Activated naive CD4-positive, alpha-beta T cell treated with anti-CD3 and anti-CD28 coated beads, Interleukin-2, amount 50 U/mL, for 16 hours (primary cell): ENCODE measurements at regions not wholly inside any gene's neighbourhood (a gene's known extent, or its start where the extent isn't known, plus 50 kb on each side); places are given as distances from the start of the nearest gene placed in this dataset.
"Not testable (repeated sequence)": the region's sequence is repeated elsewhere in the genome, so short reads cannot be mapped to it uniquely, and the experiment has no call there.

Experiments used
- DNase-seq: peaks from one replicate; pipeline ENCODE4 v3.0.0-alpha.2; 2020

DNA sequence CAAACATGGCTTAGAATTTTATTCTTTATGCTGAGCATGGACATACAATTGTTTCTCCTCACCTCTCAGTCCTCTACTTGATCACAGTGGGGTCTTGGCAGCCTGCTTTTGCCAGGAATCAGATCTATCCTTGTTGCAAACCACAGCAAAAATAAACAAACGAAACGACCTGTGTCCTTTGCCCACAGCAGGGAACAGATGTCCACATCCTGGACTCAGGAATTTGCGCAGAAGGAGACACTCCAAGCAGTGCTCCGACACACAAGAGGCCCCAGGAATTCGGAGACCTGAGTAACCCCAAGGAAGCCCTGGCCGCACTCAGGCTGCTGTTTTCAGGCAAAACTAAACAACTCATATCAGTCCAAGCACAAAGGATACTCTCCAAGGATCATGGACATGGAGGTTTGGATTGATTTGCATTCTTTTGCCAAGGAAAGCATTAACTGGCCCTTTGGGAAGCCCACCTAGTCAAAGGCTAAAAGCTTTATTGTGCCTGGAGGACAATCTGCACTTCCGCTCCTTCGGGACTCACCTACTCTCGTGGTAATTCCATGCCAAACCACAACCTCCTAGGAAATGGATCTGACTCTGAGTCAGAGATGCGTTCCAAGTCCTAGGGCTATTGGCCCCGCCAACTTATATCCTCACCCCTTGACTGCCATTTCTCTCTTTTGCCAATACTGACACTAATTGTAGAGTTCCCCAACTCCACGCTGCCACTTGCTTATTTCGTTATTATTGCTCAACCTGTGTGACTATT, 271.1 kb upstream of the CDH11 start:
- no peak for DNase-seq

DNA sequence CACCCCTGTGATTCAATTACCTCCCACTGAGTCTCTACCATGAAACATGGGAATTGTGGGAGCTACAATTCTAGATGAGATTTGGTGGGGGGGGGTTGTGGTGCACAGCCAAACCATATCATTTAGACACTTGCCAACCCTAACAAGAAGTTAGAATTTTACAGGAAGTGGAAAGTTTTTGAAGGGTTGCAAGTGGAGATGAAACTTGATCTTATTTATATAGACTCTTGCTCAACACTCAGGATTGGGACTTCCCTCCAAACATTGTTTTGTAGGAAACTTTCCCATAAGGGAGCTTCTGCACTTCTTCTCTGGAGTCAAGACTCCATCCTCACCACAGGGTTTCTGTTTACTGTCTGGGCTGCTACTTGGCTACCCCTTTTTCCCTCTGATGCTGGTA, 266.7 kb upstream of the CDH11 start:
- no peak for DNase-seq

DNA sequence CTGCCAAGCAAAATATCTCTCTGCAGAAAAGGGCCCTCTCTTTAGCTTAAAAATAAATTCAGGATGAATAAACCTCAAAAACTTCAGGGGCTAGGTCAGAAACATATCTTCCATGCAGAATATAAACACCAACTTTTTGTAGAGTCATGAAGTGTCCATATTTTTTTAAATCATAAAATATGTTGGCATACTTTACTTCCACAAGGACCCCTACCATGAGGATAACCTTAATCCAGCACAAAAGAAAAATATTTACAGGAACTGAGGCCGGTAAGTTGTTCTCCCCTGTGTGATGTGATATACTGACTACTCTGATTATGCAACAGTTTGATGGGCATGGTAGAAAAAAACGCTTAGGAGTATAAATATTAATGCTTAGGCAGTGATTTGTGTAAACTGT, 264.8 kb upstream of the CDH11 start:
- no peak for DNase-seq

DNA sequence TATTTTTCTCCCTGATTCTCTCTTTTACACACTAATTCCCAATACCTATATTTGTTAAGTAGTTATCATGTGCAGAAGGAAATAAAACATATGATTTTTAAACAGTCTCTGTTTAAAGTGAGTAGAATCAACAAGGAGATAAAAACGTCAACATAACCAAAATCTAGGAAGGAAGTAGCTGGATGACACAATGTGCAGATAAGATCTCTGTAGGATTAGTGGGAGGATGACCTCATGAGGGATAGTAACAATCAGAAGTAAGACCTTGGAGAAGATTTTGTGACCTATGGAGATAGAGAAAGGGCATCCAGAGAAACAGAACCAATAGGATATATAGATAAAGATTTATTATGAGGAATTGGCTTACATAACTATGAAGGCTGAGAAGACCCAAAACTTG, 262.6 kb upstream of the CDH11 start:
- no peak for DNase-seq

DNA sequence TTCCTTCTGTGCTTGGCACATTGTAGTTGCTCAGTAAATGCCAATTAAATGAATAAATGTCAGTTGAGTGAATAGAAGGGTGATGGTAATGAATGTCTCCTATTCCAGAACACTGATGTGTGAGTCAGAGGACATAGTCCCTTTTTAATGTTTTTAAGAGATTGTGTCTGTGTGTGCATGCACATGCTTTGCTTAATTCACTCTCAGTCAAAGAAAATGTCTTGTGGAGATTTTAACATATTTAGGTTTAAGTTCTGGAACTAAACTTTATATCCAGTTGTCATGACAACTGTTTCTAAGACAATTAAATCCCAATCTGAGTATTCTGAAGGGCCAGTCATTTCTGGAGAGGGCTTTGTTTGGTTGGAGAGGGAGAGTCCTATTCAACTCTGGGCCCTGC, 255.3 kb upstream of the CDH11 start:
- no peak for DNase-seq

DNA sequence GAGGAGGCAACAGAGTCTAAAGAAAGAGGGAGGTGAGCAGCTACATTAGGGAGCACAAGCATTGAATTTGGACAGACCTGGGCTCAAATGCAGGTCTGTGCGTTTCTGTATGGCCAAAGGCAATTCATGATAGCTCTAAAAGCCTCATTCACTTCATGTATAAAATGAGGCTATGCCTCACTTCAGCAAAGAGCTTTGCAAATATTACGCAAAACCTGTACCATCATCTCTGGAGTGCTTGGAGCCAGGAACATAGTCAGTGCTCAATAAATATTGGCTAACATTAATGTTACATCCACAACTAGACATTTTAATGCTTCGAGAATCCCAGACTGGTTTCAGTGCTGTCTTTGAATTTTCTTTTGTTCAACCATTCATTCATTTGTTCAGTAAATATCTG, 254.7 kb upstream of the CDH11 start:
- no peak for DNase-seq

DNA sequence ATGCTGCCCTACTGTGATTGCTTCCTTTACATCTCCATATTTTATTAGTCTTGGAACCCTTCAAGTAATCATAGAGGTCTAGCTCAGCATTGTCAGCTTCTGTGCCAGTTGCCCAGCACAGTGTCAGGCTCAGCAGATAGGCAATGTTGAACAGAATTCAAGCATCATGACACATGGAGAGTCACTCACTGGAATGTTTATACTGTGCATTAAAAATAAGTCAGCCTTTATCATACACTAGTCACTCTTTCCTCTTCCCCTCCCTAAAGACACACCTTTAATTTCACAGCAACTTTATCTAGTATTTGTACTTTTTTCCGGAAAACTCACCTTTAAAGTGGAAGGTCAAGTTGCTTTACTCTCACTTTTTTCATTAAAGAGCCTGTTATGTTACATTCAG, 253.8 kb upstream of the CDH11 start:
- no peak for DNase-seq

DNA sequence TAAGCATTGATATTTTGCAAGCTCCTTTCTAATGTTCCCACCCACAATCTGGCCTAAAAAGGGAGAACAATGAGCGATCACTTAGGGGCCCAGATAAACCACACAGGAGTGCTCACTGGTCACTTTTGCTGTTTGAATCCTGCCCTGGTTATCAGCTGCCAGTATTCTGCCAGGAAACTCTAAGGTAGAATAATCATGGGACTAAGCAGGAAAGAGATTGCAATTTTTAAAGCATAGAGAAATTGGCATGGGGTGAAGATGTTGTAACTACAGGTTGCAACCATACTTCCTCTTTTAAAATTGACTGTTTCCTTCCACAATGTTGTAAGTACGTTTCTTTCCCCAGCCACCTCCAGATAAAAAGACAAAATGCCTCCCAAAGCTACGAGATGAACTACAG, 251.2 kb upstream of the CDH11 start:
- DNase-seq = no peak

DNA sequence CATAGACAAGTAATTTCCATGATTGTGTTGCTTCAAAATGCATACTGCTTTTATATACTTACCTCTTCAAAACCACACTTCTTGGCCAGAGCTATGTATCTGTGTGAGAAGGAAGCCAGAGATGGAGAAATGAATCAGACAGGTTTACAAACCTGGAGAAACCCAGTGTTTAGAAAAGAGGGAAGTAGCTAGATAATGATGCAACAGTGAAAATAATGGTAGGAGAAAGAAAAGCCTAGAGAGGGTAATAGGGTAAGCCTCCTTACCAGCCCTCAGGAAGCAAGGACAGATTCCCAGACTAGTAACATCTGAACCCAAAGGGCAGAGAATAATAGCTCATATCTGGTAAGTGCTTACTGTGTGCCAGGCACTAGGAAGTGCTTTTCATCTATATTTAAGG, 250.3 kb upstream of the CDH11 start:
- no peak for DNase-seq

DNA sequence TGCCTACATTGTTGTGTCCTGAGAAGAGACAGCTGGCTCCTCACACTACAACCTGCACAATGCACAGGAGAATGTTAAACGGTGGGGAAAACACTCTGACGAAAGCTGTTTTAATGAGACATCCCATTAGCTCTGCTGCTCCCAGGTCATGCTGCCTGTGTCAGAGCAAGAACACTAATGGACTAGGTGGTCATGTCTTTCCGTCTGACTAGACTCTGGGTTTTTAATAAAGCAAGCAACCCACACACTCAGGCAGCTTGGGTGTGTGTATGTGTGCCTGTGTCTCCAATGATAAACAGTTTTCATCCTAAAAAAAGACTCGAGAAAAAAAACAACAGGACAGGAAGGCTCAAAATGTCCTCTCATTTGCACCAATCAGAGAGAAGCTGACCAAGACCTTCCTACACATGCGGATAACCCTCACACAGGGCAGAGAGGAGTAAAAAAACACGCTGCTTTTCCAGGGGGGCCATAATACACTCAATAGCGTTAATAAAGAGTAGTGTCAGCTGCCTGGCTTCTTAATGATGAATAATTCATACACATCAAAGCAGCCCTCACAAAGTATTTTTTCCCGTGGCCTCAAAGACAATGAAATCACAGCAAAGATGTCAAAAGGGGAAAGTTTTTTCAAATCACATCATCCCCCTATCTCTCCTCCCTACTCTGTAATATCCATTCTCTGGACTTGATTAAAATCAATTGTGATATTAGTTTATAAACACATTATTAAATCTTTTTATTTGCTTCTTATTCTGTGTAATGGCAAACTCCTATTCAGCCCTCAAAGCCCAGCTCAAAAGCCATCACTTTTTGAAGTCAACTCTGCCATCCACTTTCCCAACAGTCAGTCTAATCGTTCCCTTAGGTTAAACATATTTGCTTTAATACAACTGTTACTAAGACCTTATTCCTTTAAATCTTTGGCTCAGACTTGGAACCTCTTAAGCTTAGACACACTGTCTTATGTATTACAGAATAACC, 244.2 kb upstream of the CDH11 start:
- no peak for DNase-seq

DNA sequence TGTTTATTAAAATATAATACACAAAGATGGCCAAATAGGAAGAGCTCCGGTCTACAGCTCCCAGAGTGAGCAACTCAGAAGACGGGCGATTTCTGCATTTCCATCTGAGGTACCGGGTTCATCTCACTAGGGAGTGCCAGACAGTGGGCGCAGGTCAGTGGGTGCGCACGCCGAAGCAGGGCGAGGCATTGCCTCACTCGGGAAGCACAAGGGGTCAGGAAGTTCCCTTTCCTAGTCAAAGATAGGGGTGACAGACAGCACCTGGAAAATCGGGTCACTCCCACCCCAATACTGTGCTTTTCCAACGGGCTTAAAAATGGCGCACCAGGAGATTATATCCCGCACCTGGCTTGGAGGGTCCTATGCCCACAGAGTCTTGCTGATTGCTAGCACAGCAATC, 234.9 kb upstream of the CDH11 start:
- not testable (repeated sequence) for DNase-seq

DNA sequence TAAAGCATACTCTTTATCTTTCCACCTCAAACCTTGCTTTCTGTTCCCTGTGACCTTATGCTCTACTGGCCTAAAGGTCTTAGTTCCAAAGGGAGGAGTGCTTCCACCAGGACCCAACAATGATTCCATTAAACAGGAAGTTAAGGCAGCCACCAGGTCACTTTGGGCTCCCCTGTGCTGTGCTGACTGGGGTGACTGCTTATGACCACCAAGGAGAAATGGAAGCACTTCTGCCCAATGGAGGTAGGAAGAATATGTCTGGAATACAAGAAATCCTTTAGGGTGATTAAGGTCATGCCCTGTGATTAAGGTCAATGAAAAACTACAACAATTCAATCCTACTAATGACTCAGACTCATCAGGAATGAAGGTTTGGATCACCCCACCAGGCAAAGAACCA, 233.8 kb upstream of the CDH11 start:
- DNase-seq = no peak

DNA sequence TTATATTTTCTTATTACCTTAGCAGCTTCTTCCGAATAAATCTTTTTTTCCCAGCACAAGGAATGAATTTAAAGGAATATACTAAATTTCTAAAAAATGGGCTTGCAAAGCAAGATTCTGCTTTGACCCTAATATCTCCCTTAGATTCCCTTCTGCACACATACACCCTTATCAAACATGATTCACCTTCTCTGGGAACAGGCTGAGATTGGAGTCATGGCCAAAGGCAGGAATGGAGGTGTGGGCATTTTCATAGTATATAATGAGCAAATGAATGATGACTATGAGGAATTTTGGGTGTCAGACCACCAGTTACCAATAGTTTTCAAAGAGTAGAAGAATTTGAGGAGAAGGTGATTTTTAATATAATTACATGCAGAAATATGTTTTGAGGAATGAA, 231.3 kb upstream of the CDH11 start:
- DNase-seq = no peak

DNA sequence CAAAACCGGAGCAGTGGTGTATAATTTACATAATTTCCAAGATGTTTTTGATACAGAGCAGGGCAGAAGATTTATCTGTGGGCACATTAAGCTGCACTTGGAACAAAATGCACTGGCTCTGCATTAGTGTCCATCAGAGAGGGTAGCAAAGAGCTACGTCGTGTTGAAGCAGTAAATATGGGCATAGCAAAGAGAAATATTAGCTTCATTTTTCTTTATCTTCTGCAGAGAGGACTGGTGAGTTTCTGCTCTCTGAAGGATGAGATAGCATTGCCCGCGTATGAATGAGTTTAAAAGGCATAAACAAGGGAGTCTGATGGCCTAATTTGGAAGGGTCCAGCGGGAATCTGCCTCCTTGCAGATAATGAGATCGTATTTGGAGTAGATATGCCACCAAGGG, 227.8 kb upstream of the CDH11 start:
- DNase-seq = no peak

DNA sequence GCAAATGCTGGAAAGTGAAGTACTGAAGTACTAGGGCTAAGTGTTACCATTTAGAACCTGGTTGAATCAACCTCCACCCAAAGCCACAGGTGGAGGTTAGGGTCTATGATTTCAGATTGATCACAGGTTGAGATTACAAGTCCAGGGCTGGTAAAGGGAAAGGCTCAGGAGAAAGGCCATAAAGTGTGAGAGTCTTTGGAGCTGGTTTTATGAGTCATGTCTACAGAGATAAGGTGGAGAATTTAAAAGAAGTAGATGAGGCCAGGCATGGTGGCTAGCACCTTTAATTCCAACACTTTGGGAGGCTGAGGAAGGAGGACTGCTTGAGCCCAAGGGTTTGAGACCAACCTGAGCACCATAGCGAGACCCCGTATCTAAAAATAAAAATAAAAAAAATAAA, 221.7 kb upstream of the CDH11 start:
- no peak for DNase-seq

DNA sequence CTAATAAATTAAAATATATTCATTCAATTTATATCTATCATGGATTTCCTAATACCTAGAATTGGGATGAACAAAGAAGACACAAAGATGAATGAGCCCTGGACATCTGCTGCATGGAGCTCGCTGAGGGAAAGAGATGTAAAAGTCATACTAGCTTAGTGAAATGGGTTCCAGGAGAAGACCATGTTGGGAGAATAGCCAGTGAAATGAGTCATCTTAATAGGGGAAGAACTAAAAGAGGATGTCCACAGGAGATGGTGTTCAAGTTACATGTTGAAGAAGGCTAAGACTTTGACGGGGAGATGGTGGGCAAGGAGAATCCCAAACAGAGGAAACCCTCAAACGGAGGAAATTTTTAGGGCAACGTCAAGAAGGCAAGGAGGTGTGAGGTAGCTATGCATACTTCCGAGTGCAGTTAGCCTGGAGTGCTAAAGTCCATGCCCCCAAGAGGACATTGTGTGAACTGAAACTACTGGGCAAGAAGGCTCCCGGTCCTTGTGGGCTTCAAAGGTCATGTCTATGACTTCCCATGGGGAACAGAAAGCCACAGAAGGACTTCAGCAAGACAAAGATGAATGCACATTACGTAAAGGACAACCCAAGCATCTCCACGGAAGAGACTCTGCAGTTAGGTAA, 220.5 kb upstream of the CDH11 start:
- no peak for DNase-seq

DNA sequence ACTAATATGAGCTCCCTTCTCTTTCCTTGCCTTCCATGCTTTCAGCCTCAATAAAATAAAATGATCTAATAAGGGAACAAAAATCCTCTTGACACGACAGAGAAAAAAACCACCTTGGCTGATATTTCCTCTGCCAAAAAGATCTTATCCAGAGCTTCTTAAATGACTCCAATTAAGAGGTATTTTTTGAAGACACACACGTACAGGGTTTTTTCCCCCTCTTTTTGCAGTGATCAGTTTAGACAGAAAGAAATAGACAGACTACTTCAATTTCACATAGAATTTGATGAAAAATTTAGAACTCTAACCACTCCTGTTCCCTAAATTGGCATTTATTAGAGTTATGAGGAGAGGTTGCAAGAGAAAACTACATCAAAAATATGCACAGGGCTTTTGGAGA, 217.2 kb upstream of the CDH11 start:
- no peak for DNase-seq

DNA sequence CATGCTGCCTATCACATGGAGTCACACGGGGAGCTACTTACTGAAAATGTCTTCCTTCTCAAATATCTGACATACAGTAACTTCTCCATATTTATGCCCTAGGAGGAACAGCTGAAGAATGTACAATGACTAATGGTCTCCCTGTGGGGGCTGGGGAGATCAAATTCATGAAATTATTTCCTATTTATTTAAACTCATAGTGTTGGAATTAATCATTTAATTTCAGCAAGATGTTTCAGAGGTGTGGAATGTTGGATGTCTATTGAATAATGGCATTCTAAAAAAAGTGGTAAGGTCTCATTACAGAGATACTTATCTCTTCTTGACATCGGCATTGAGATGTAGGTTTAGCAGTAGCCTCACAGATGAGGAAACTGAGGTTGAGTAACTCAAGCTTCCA, 214.3 kb upstream of the CDH11 start:
- no peak for DNase-seq

DNA sequence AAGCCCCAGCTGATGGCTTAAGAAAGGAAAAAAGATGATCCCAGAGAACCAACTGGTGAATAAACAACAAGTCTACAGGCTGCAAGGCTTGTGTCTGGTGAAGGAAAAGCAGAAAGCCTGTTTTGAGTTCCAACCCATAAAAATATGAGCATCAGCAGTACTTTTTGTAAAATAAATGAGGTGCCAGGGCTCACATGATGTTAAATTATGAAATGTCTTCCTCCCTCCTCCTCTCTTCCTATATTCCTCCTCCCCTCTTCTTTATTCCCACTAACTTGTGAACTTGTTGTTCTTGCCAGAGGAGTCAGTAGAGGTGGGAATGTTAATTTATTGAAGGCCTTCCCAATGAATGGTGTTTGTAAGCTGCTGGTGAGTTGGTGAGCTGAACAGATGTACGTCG, 212.2 kb upstream of the CDH11 start:
- no peak for DNase-seq

DNA sequence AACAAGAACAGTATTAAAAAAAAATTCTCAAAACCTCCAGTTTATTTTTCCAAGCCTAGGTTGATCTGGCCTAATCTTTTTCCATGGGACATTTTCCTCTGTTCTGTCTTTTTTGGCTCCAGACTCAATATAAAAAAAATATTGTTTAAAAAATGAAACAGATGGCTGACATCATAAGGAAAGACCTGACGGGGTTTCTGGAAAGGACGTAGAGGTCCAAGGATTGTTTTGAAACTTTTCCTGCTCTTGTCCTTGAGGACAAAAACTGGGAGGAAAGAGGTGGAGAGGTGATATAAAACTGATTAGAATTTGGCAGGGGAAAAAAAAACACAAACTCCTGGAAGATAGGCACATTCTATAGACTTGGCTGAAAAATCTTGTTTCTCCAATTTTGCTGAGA, 211.4 kb upstream of the CDH11 start:
- DNase-seq = no peak

DNA sequence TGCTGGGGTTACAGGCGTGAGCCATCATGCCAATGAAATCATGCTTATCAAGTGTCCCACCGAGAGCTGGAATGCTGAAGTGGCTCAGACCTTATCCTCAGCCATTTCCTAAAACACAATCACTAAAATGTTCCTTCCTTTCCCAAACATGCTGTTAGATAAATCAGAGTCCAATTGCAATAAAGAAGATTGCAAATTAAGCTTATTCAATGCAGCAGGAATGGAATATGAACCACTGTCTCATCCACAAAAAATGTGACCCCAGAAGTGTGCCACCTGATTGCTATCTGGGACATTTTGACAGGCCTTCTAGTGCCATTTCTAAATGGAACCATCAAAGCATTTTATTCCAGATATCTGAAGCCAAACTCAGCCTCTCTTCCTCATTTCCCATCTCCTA, 205.5 kb upstream of the CDH11 start:
- DNase-seq = no peak

DNA sequence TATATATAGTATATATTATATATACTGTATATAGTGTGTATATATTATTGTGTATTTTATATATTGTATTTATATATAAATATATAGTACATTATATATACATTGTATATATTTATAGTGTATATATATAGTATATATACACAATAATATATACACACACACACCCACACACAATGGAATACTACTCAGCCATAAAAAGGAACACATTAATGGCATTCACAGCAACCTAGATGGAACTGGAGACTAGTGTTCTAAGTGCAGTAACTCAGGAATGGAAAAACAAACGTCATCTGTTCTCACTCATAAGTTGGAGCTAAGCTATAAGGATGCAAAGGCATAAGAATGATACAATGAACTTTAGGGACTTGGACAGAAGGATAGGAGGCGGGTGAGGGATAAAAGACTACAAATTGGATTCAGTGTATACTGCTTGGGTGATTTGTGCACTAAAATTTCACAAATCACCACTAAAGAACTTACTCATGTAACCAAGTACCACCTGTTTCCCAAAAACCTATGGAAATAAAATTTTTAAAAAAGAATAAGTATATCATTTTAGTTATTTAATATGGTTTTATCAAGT, 201.9 kb upstream of the CDH11 start:
- DNase-seq = no peak

DNA sequence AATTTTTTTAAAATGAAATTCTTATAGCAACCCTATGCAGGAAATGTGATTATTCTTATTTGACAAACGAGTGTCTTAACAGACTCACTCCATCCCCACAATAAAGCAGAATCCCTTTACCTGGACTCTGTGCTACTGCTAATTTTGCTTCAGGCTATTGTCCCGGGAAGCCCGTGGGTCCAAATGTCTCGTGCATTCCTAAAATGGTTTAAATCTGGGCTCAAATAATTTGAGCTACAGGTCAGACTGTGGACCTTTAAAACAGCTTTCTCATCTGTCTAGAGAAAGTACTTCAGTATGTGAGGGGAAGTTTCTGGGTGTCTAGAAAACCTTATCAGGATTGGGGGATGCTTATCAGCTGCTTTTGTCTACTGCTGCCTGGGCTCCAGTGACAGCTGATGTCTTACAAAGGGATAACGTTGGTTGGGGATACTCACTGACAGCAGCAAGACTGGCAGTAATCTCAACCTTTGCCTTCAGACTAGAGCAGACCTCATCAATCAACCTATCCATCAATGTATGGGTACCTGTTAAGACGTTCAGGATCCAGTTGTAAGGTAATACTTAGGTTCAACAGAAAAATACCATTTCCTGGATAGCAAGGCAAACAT, 197.9 kb upstream of the CDH11 start:
- no peak for DNase-seq
